HUES6 (cell line): ENCODE measurements at regions not wholly inside any gene's neighbourhood (a gene's known extent, or its start where the extent isn't known, plus 50 kb on each side); places are given as distances from the start of the nearest gene placed in this dataset.

Source experiments
- H3K27ac ChIP-seq: 2 replicates; pipeline ENCODE4 v1.7.0; 2013; ENCODE audit warnings: low read depth, mild to moderate bottlenecking, low read length, inconsistent platforms
- H3K27me3 ChIP-seq: 2 replicates; pipeline ENCODE4 v1.6.1; 2013; ENCODE audit warnings: low read length; ENCODE audit not compliant: control insufficient read depth, insufficient read depth
- H3K36me3 ChIP-seq: 2 replicates; pipeline ENCODE4 v1.6.1; 2013; ENCODE audit warnings: low read length; ENCODE audit not compliant: control insufficient read depth, insufficient read depth
- H3K4me1 ChIP-seq: 2 replicates; pipeline ENCODE4 v1.6.1; 2013; ENCODE audit warnings: low read length; ENCODE audit not compliant: control insufficient read depth, insufficient read depth
- H3K4me3 ChIP-seq: 2 replicates; pipeline ENCODE4 v1.5.1; 2013; ENCODE audit warnings: low read depth, low read length
- H3K9ac ChIP-seq: one replicate; pipeline ENCODE4 v1.6.1; 2013; ENCODE audit warnings: mild to moderate bottlenecking, low read length
- H3K9me3 ChIP-seq: 2 replicates; pipeline ENCODE4 v1.6.1; 2013; ENCODE audit warnings: low read depth, low read length; ENCODE audit not compliant: control insufficient read depth, insufficient read depth

DNA sequence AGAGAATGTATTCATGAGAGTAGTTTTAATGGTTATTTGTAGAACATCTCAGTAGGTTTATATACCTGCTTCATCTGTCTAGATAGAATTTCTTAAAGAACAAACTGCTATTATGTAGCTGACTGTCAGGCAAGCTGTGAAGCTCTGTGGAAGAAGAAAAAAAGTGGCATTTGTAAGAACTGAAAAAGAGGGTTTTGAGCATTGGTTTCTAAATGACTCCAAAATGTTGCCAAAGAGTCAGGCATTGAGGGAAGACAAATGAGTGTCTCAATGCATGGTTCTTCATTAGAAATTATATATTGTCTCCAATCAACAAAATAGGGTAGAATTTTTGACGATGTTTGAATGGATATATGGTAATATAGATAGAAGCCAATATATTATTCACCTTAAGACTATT is 1276.1 kb downstream of the KCNT2 start:
- no peaks in the 10 kb centered on the region for H3K27me3 ChIP-seq
- H3K27ac ChIP-seq = no peak overlapping the region
- peaks cover 10% of the 10 kb centered on the region for H3K4me1 ChIP-seq
- no peaks in the 10 kb centered on the region for H3K36me3 ChIP-seq
- no peaks in the 10 kb centered on the region for H3K9me3 ChIP-seq
- no peak overlapping the region for H3K9ac ChIP-seq
- no peak overlapping the region for H3K4me3 ChIP-seq

DNA sequence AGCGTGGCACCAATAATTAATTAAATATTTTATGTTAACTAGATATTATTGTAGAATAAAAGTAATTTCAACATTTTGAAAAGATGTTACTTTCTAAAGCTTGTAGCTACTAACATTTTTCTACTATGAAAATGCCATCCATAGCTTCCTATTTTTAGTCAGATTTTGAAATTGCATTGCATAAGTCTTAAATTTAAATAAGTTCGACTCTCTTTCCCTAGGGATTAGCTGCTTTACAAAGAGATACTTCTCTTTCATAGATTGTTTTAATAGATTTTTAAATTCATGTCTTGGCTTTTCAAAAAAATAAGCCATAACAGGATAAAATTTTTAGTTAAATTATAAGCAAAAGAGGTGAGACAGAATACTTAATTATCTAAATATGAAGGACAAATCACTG is 1279.6 kb downstream of the KCNT2 start:
- Histone ChIP-seq H3K9me3 (no peaks in the 10 kb centered on the region), H3K4me3 (no peak overlapping the region), H3K36me3 (no peaks in the 10 kb centered on the region), H3K4me1 (no peaks in the 10 kb centered on the region), H3K9ac (no peak overlapping the region), H3K27ac (no peak overlapping the region), H3K27me3 (no peaks in the 10 kb centered on the region)

- no peaks in the 10 kb centered on the region for H3K36me3 ChIP-seq
- H3K4me1 ChIP-seq = no peaks in the 10 kb centered on the region
- no peak overlapping the region for H3K9ac ChIP-seq
- H3K4me3 ChIP-seq = no peak overlapping the region
- no peaks in the 10 kb centered on the region for H3K27me3 ChIP-seq
- no peak overlapping the region for H3K27ac ChIP-seq
- H3K9me3 ChIP-seq = no peaks in the 10 kb centered on the region
Measured at GRCh38 chr1:195328102-195328501, 1280.1 kb downstream of the KCNT2 start.

GRCh38 chr1:195327361-195327760 is 1280.9 kb downstream of the KCNT2 start:
- Histone ChIP-seq H3K4me1 (no peaks in the 10 kb centered on the region), H3K27ac (no peak overlapping the region), H3K36me3 (no peaks in the 10 kb centered on the region), H3K9ac (no peak overlapping the region), H3K4me3 (no peak overlapping the region), H3K9me3 (no peaks in the 10 kb centered on the region), H3K27me3 (no peaks in the 10 kb centered on the region)

GRCh38 chr1:195326325-195326724 is 1281.9 kb downstream of the KCNT2 start:
- Histone ChIP-seq H3K27me3 (no peaks in the 10 kb centered on the region), H3K9ac (no peak overlapping the region), H3K4me3 (no peak overlapping the region), H3K36me3 (no peaks in the 10 kb centered on the region), H3K4me1 (no peaks in the 10 kb centered on the region), H3K27ac (no peak overlapping the region), H3K9me3 (no peaks in the 10 kb centered on the region)

GRCh38 chr1:195325181-195325580 is 1283.1 kb downstream of the KCNT2 start:
- no peaks in the 10 kb centered on the region for H3K36me3 ChIP-seq
- no peaks in the 10 kb centered on the region for H3K9me3 ChIP-seq
- H3K9ac ChIP-seq = no peak overlapping the region

DNA sequence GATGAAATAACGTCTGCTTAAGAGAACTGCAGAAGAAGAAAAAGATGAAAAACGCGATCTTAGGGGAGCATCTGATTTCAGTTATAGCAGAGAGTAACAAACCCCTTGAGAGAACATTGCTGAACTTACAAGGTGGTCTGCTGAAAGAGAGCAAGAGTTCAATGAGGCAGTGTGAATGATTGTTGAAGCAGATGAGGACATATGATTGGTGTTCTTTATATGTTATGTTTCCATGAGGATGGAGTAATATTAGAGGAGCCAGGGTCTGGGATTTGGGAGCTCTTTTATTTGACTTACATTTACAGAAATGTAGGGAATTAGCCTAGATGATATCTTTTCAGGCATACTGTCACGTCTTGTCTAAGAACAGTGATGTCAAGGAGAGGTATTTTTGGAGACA is 1302.0 kb downstream of the KCNT2 start:
- Histone ChIP-seq H3K4me1 (no peaks in the 10 kb centered on the region), H3K4me3 (no peak overlapping the region), H3K9me3 (no peaks in the 10 kb centered on the region), H3K36me3 (no peaks in the 10 kb centered on the region), H3K27ac (no peak overlapping the region), H3K27me3 (no peaks in the 10 kb centered on the region), H3K9ac (no peak overlapping the region)

More at GRCh38 chr1:195325181-195325580, 1283.1 kb downstream of the KCNT2 start:
- Histone ChIP-seq H3K27ac (no peak overlapping the region), H3K4me1 (no peaks in the 10 kb centered on the region), H3K4me3 (no peak overlapping the region), H3K27me3 (no peaks in the 10 kb centered on the region)

DNA sequence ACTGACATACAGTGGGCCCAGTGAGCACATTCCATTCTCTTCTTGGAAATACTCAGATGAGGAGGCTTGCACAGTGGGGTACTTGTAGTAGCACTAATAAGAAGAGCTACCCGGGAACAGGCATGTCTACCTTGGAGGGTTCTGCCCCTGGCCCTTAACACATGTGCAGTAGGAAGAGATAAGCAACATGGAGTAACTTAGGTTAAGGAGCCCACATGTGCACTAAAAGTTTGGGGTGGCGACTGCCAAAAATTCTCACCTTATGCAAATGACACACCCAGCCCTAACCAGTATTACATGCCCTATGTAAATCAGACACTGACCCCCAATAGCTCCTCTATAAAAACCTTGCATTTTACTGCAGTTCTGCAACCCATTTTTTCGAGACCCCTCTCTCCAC is 1313.3 kb downstream of the KCNT2 start:
- Histone ChIP-seq H3K4me1 (no peaks in the 10 kb centered on the region; the same call in 1 of the 2 replicates), H3K9ac (no peak overlapping the region), H3K36me3 (no peaks in the 10 kb centered on the region), H3K27ac (no peak overlapping the region), H3K4me3 (no peak overlapping the region), H3K9me3 (0 out of 2 replicates have a peak, but pooled peaks cover 2% of the 10 kb centered on the region), H3K27me3 (no peaks in the 10 kb centered on the region)

DNA sequence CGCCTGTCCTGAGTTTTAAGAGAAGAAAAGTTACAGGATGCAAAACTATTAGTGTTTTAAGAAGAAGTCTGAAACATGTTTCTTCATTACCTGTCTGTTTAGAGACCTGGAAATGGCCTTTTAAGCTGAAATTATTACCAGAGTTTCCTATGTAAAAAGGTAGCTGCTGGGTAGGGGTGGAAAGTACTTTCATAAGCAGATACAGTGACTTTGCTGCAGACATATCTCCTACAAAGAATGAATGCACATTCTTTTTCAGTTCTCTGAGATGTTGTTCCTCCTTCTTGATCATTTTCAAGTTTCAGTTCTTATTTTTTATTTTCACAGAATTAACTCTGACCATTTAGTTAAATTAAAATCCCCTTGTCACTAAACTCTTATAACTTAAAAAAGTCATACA is 1329.6 kb downstream of the KCNT2 start:
- no peaks in the 10 kb centered on the region for H3K9me3 ChIP-seq
- H3K27ac ChIP-seq = no peak overlapping the region
- H3K36me3 ChIP-seq = no peaks in the 10 kb centered on the region
- H3K9ac ChIP-seq = no peak overlapping the region
- no peak overlapping the region for H3K4me3 ChIP-seq
- no peaks in the 10 kb centered on the region for H3K4me1 ChIP-seq
- H3K27me3 ChIP-seq = no peaks in the 10 kb centered on the region

DNA sequence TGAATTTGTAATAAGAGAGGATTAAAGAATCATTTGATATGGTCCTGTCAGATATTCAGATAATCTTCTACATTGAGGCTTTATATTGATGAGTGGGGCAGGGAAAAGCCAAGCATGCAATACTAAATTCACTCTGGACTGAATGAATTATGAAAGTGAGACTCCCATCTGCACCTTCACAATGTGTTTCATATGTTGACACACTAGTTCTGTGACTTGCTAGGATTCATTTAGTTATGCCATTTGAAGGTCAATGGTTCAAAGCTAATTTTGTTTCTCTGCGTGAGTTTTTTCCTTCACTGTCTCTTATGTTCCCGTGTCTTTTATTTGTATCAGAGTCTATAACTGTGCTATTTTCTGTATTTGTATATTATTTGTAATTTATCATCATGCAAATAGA is 1332.5 kb downstream of the KCNT2 start:
- Histone ChIP-seq H3K36me3 (no peaks in the 10 kb centered on the region), H3K9ac (no peak overlapping the region), H3K27ac (no peak overlapping the region), H3K27me3 (no peaks in the 10 kb centered on the region), H3K4me1 (no peaks in the 10 kb centered on the region), H3K4me3 (no peak overlapping the region), H3K9me3 (no peaks in the 10 kb centered on the region)

GRCh38 chr1:195251900-195252299 is 1356.3 kb downstream of the KCNT2 start:
- Histone ChIP-seq H3K27ac (no peak overlapping the region), H3K4me1 (no peaks in the 10 kb centered on the region), H3K4me3 (no peak overlapping the region), H3K9ac (no peak overlapping the region), H3K27me3 (no peaks in the 10 kb centered on the region), H3K36me3 (no peaks in the 10 kb centered on the region), H3K9me3 (no peaks in the 10 kb centered on the region)

DNA sequence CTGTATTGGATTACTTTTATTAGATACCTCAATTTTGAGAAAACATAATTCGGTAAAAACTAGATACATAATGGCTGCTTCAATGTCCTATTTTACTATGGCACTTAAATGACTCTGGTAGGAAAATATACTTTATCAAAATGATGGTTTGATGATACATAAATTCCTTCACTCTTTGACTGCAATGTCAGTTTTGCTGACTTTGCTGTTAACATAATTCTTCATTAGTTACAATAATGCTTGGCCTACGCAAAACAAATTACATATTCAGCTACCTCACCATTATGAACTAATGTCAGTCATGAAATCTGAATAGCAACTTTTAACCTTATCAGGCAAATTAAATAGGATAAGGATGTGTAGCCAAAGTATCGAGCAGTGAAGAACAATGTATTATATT is 1364.7 kb downstream of the KCNT2 start:
- no peaks in the 10 kb centered on the region for H3K36me3 ChIP-seq
- no peak overlapping the region for H3K4me3 ChIP-seq
- no peak overlapping the region for H3K9ac ChIP-seq
- no peak overlapping the region for H3K27ac ChIP-seq
- H3K9me3 ChIP-seq = no peaks in the 10 kb centered on the region
- H3K27me3 ChIP-seq = no peaks in the 10 kb centered on the region
- H3K4me1 ChIP-seq = no peaks in the 10 kb centered on the region
